Epithelial cell of esophagus (primary cell): ENCODE measurements at regions not wholly inside any gene's neighbourhood (a gene's known extent, or its start where the extent isn't known, plus 50 kb on each side); places are given as distances from the start of the nearest gene placed in this dataset.
A peak's percentile ranks its signal among the peaks of the same experiment; 100 is the strongest.

Source experiments
- DNase-seq: peaks from one replicate; pipeline ENCODE4 v3.0.0; 2010; ENCODE audit warnings: low read depth
- H3K4me3 ChIP-seq: 2 replicates; pipeline ENCODE4 v1.5.1; 2011; ENCODE audit warnings: mild to moderate bottlenecking, low read length, control low read depth
- CTCF ChIP-seq: IDR thresholded peaks from 2 replicates; pipeline ENCODE4 v1.5.1; 2011; ENCODE audit warnings: low read depth, mild to moderate bottlenecking, low read length, control low read depth, inconsistent platforms; ENCODE audit not compliant: insufficient read depth; ENCODE audit errors: missing control alignments

DNA sequence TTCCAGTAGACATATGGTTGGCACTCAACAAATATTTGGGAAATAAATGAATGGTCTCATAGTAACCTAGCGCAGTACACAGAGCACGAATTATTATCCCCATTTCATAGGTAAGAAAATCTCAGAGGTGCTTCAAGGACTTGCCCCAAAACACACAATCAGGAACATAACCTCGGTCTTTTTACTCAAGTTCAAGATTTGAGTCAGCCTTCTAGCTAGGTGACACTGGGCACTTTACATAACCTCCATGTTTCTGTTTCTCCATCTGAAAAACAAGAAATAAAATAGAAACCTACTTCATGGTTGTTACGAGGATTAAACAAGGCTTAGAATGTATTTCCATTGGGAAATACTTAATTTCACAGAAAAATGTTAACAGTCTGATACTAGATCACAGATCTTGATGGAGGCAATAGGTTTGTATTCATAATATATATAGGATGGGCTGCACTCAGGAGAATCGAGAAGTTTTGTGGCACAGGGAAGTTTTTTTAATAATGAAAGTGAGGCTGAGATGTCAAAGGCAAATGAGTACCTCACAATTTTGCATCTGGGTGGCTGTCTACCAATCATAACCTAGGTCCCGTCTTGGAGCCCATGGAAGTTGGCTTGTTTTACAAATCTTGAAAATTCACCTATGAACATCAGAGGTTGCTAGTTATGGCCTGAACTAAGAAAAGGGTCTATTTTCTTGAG lies 147.4 kb upstream of the ZC3H12C start:
- H3K4me3 ChIP-seq = no peak overlapping the region
- TF ChIP-seq CTCF = no peak
- no peak for DNase-seq

DNA sequence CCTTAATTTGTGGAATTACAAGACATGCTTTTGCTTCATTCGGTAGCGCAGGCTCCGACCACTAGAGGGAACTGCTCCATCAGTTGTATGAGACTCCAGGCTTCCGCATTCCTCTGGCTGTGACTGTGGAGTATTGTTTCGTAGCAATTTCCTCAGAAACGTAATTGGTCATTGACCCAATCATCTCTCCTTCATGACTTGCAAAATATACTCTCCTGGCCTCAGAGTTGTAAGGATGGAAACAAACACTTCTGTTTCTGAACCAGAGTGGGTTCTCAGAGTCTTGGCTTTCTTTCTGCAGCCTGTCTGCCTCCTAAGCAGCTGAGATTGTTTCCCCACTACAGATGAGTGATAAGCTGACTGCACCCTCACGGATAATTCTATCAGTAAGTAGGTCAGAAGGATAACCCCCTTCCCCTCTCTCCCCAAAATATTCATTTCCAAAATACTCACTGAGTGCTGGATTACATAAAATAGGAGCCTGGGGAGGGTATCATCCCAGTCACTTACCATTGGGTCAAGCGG lies 146.8 kb upstream of the ZC3H12C start:
- TF ChIP-seq CTCF = peak; percentile 99
- peak; percentile 95 for DNase-seq
- H3K4me3 ChIP-seq = no peak overlapping the region

DNA sequence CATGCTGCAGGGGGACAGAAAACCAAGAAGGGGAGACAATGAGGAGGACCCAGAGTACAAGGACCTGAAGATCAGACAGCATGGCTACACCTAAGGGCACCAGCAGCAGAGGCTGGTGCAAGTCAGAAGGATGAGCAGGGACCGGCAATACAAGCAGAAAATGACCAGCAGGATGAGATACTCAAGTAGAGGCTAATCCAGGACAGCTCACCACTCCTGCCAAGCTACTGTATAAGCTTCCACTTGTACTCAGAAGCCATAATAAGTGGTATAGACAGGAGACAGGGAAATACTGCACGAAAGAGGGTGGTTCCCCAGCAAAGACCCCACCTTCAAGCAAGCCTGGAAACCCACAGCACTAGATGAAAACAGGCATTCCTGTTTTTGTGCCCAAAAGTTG lies 138.7 kb upstream of the ZC3H12C start:
- no peak for DNase-seq
- TF ChIP-seq CTCF = no peak
- no peak overlapping the region for H3K4me3 ChIP-seq

DNA sequence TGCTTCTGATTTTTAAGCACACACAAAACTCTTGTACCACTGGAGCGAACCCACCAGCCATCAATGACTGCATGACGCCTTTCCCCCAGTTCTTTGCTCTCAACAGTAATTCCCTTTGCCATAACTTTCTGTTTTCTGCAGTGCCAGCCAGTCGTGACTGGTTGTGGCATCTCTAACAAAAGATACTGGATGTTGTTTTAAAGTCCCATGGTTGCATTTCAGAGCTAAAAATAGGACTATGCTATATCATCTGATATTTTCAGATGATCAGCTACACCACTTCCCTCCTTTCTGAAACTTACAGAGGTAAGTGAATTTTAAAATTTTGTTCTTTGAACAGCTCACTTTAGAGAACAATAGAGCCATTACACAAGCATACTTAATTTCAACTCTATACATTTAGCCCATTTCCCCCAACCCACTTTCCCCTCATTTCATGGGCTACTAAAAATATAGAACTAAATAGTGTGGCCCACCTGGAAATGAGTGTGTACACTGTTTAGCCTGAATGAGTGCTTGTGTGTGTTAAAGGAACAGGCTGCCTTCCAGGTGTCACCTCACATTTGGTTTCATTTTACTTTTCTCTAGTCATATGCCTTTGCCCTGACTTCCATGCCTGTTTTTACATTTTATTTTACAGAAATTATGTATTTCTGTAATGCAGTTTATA lies 136.9 kb upstream of the ZC3H12C start:
- TF ChIP-seq CTCF = no peak
- DNase-seq = no peak
- no peak overlapping the region for H3K4me3 ChIP-seq

GRCh38 chr11:109957000-109957399 lies 136.2 kb upstream of the ZC3H12C start:
- H3K4me3 ChIP-seq = no peak overlapping the region
- no peak for TF ChIP-seq CTCF
- DNase-seq = no peak

DNA sequence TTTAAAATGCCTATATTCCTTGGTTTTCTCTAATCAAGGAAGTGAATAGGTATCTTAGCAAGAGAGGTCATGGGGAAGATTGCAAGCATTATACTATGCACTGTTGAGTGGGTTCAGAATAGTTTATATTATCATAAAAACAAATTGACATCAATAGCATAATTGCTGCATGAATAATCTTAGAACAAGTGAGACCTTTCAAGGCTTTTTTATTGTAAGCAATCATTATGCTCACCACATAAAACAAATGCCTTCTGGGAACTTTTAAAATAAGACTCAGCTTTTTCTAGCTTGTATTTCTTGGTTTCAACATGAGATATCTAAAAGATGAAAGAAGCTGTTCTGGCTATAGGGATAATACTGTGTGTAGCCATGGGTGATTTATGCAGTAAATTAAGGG lies 135.6 kb upstream of the ZC3H12C start:
- no peak for TF ChIP-seq CTCF
- no peak for DNase-seq
- H3K4me3 ChIP-seq = no peak overlapping the region
